ENCODE measurements at regions not wholly inside any gene's neighbourhood (a gene's known extent, or its start where the extent isn't known, plus 50 kb on each side); places are given as distances from the start of the nearest gene placed in this dataset.

DNA sequence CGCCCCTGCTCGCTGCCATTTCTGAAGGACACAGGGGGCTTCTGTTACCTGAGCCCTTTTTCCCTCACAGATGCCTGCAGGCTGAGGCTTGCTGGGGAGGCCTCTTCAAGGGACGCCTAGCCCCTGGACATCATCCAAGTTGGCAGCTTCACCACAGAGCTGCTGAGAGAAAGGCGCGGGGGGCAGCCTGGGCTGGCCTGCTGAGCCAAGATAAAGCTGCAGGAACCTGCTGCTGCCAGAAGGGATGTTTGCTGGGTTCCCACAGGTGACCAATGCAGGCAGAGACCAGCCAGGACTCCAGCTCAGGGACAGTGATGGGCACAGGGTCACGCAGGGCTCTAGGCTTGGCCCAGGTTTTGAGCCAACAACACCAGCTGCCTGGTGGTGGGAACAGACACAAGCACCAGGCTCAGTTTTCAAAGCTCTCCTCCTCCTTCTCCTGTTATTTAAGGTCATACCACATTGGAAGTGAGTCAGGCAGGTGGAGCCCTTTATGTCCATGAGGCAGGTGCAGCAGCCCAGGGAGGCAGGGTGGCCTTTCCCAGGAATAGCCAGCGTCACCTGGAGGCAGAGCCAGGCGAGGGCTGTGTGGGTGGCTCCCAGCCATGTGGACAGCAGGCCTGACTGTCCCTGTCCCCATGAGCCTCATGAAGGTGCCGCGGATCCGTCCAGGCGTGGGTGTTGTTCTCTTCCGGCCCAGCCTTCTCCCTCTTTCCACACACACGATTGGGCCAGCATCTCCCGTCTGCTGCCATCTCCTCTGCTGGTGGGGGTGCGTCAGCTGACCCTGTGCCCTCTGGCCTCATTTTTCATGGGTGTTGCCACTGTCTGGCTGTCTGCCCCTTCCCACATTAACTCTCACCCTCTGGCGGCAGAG lies 515.5 kb upstream of the MYT1L start:
- Histone ChIP-seq H3K27me3 (ENCODE audit: insufficient read depth, low read length) (no peaks in the 10 kb centered on the region), H3K4me3 (ENCODE audit: low read depth, low read length) (no peak overlapping the region), H3K4me1 (ENCODE audit: control insufficient read depth, insufficient read depth, low read length, unreplicated experiment) (no peaks in the 10 kb centered on the region), H2AFZ (ENCODE audit: low read length, unreplicated experiment) (no peak overlapping the region), H3K36me3 (ENCODE audit: insufficient read depth, low read length) (no peaks in the 10 kb centered on the region), H3K27ac (ENCODE audit: low read depth, low read length) (no peak overlapping the region), H3K79me2 (ENCODE audit: control insufficient read depth, insufficient read depth, low read length, unreplicated experiment) (no peaks in the 10 kb centered on the region)

DNA sequence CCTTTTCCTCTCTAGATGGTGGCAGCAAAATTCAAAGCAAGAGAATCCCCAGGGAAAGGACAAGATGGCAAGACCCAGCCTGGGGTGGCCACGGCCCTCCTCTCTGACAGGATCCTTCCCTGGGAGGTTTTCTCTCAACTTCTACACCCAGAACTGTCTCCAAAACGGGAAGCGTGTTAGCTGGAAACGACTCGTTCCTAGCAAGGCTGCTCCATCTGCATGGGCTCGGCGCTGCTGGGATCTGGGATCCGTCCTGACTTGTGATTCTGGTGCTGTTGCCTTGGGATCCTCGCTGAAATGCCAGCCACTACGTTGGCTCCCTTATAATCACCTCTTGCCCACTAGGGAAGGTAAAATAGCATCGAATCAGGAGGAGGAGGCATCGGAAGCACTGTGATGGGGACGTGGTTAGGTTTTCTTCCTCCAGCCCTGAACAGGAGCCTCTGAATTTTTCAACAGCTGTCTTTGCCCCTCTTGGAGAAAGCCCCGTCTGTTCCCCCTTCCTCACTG lies 514.8 kb upstream of the MYT1L start:
- H2AFZ ChIP-seq (ENCODE audit: low read length, unreplicated experiment) = no peak overlapping the region
- no peaks in the 10 kb centered on the region for H3K36me3 ChIP-seq (ENCODE audit: insufficient read depth, low read length)
- no peaks in the 10 kb centered on the region for H3K27me3 ChIP-seq (ENCODE audit: insufficient read depth, low read length)
- no peak overlapping the region for H3K4me3 ChIP-seq (ENCODE audit: low read depth, low read length)
- no peaks in the 10 kb centered on the region for H3K79me2 ChIP-seq (ENCODE audit: control insufficient read depth, insufficient read depth, low read length, unreplicated experiment)
- H3K27ac ChIP-seq (ENCODE audit: low read depth, low read length) = no peak overlapping the region
- no peaks in the 10 kb centered on the region for H3K4me1 ChIP-seq (ENCODE audit: control insufficient read depth, insufficient read depth, low read length, unreplicated experiment)

DNA sequence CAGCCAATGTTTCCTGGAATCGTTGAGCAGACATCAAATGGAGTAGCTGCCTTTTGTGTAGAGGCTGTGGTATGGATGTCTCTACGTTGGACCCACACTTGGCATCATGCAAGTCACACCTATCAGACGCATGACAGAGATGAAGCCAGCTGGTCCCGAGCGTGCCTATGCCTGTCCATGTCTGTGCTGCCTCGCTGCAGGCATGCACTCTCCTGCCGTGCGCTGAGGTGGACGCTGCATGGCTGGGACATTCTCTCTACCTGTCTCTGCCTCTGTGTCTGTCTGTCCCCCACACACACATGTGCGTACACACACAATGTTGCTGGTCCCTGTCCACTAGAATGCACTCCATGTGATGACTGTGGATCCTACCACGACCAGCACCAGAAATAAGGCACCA lies 514.2 kb upstream of the MYT1L start:
- no peak overlapping the region for H3K4me3 ChIP-seq (ENCODE audit: low read depth, low read length)
- no peak overlapping the region for H2AFZ ChIP-seq (ENCODE audit: low read length, unreplicated experiment)
- no peaks in the 10 kb centered on the region for H3K27me3 ChIP-seq (ENCODE audit: insufficient read depth, low read length)
- H3K27ac ChIP-seq (ENCODE audit: low read depth, low read length) = no peak overlapping the region
- no peaks in the 10 kb centered on the region for H3K4me1 ChIP-seq (ENCODE audit: control insufficient read depth, insufficient read depth, low read length, unreplicated experiment)
- no peaks in the 10 kb centered on the region for H3K79me2 ChIP-seq (ENCODE audit: control insufficient read depth, insufficient read depth, low read length, unreplicated experiment)
- no peaks in the 10 kb centered on the region for H3K36me3 ChIP-seq (ENCODE audit: insufficient read depth, low read length)

DNA sequence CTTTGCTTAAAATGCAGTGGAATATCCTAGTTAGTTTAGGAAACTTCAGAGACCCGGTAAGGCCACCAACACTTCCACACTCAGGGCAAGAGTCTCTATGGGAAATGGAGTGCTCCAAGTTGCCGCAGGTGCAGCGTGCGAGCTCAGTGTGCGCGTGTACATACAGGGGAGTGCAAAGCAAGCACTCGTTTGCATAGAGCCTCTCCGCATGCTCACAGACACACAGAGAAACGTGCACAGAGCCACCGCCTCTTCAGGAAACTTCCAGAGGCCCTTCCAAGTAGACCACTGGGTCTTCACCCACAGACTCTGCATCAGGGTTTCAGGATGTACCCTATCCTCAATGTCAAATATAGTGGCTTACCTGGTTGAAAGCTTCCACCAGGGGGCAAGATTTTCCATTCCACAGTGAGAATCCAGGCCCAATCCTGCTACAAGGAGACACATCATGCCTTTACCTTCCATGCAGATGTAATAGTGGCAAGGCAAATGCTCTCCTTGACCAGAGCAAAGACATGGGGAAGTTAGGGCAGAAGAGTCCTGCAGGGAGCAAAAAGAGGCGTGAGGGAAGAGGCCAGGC lies 513.0 kb upstream of the MYT1L start:
- H3K27me3 ChIP-seq (ENCODE audit: insufficient read depth, low read length) = no peaks in the 10 kb centered on the region
- H3K4me3 ChIP-seq (ENCODE audit: low read depth, low read length) = no peak overlapping the region
- no peaks in the 10 kb centered on the region for H3K4me1 ChIP-seq (ENCODE audit: control insufficient read depth, insufficient read depth, low read length, unreplicated experiment)
- H2AFZ ChIP-seq (ENCODE audit: low read length, unreplicated experiment) = no peak overlapping the region
- H3K79me2 ChIP-seq (ENCODE audit: control insufficient read depth, insufficient read depth, low read length, unreplicated experiment) = no peaks in the 10 kb centered on the region
- no peaks in the 10 kb centered on the region for H3K36me3 ChIP-seq (ENCODE audit: insufficient read depth, low read length)
- no peak overlapping the region for H3K27ac ChIP-seq (ENCODE audit: low read depth, low read length)

DNA sequence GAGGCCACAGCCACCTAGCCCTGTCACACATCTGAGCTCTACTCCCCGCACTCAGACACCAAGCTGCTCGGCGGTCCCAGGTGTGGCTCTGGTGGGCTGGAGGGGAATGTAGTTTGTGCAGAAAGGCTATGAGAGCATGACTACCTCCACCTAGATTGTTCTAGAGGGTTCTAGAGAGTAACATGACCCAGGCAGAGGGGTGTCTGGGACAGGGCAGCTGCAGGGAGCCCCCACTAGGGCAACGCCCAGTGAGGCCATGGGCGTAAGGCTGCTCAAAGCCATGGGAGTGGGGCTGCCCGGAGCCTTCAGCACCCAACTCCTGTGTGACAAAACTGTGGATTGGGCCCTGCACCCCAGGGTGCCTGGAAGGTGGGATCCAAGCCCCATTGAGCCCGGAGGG lies 511.4 kb upstream of the MYT1L start:
- H3K79me2 ChIP-seq (ENCODE audit: control insufficient read depth, insufficient read depth, low read length, unreplicated experiment) = no peaks in the 10 kb centered on the region
- no peak overlapping the region for H3K4me3 ChIP-seq (ENCODE audit: low read depth, low read length)
- H3K36me3 ChIP-seq (ENCODE audit: insufficient read depth, low read length) = no peaks in the 10 kb centered on the region
- no peaks in the 10 kb centered on the region for H3K27me3 ChIP-seq (ENCODE audit: insufficient read depth, low read length)
- no peak overlapping the region for H3K27ac ChIP-seq (ENCODE audit: low read depth, low read length)
- no peak overlapping the region for H2AFZ ChIP-seq (ENCODE audit: low read length, unreplicated experiment)
- H3K4me1 ChIP-seq (ENCODE audit: control insufficient read depth, insufficient read depth, low read length, unreplicated experiment) = no peaks in the 10 kb centered on the region

DNA sequence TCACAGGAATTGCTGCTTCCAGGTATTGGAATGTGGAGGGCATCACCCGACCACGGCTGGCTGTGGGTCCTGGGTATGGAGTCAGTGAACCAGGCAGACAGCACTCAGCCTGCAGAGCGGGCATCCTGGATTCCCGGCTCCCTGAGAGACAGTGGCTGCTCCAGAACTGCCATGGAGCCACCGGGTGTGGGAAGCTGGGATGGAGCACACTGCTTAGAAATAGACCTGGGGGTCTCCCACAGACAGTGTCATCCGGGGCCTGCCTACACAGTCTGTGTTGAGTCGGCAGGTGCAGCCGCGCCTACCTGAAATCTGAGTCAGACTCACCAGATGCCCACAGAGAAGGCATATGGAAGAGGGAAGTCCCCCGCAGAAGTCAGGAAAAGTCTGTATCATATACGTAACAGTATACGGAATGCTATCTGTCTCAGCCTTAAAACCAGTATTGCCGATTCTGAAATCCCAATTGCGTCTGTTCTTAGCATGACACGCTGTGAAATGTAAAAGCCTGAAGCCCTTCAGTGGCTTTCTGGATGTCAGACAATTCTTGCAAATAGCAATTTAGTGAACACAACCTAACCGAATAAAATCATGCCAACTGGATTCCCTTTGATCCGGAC lies 509.7 kb upstream of the MYT1L start:
- H2AFZ ChIP-seq (ENCODE audit: low read length, unreplicated experiment) = no peak overlapping the region
- H3K79me2 ChIP-seq (ENCODE audit: control insufficient read depth, insufficient read depth, low read length, unreplicated experiment) = no peaks in the 10 kb centered on the region
- no peak overlapping the region for H3K27ac ChIP-seq (ENCODE audit: low read depth, low read length)
- no peaks in the 10 kb centered on the region for H3K36me3 ChIP-seq (ENCODE audit: insufficient read depth, low read length)
- no peaks in the 10 kb centered on the region for H3K27me3 ChIP-seq (ENCODE audit: insufficient read depth, low read length)
- no peak overlapping the region for H3K4me3 ChIP-seq (ENCODE audit: low read depth, low read length)
- no peaks in the 10 kb centered on the region for H3K4me1 ChIP-seq (ENCODE audit: control insufficient read depth, insufficient read depth, low read length, unreplicated experiment)

DNA sequence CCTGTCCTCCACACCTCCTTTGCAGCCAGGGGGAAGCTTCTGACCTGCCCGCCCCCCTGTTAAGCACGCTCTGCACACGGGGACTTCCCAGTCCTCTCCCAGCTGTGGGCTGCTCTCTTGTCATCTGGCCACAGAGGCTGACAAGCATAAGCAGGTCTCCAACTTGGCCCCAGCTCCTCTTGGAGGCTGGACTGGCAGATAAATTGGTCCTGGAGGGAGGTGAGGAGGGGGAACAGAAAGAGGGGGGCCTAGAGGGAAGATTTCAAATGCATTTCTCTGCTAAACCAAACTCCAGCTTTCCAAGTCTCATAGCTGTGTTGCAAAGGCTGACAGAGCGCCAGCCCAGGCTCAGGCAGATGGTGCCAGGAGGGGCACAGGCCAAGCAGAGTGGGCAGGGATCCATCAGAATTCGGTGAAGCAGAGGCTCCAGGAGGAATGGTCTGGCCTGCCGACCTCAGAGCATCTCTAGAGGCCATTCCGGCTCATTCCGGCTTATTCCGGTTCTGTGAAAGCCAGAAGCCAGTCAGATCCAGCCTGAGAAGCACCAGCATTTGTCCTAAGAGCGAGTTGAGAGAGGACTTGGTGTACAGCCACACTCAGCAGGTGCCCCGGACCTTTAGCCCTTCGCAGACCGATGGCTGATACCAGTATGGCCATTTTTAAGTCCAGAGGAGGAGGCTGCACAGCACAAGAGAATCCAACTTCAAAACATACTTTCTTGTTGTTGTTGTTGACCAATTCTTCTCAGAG lies 508.9 kb upstream of the MYT1L start:
- Histone ChIP-seq H3K4me1 (ENCODE audit: control insufficient read depth, insufficient read depth, low read length, unreplicated experiment) (no peaks in the 10 kb centered on the region), H2AFZ (ENCODE audit: low read length, unreplicated experiment) (no peak overlapping the region), H3K4me3 (ENCODE audit: low read depth, low read length) (no peak overlapping the region), H3K27me3 (ENCODE audit: insufficient read depth, low read length) (no peaks in the 10 kb centered on the region), H3K27ac (ENCODE audit: low read depth, low read length) (no peak overlapping the region), H3K36me3 (ENCODE audit: insufficient read depth, low read length) (no peaks in the 10 kb centered on the region), H3K79me2 (ENCODE audit: control insufficient read depth, insufficient read depth, low read length, unreplicated experiment) (no peaks in the 10 kb centered on the region)

DNA sequence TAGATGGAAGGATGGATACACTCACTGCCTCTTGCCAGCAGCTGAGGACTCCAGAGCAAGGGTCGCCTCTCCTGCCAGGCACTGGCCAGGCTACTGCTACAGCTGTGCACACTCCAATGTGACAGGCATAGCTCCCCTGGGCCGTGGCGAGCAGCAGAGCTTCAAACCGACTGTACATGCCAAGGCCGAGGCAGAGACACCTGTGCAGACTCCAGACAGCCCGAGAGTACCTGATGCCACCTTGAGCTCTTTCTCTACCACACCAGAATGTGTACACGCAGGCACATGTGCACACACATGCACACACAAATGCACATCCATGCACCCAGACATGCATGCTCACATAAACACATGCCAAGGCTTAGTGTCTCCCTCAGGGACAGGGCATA lies 508.3 kb upstream of the MYT1L start:
- H3K79me2 ChIP-seq (ENCODE audit: control insufficient read depth, insufficient read depth, low read length, unreplicated experiment) = no peaks in the 10 kb centered on the region
- H3K36me3 ChIP-seq (ENCODE audit: insufficient read depth, low read length) = no peaks in the 10 kb centered on the region
- H3K4me3 ChIP-seq (ENCODE audit: low read depth, low read length) = no peak overlapping the region
- H3K4me1 ChIP-seq (ENCODE audit: control insufficient read depth, insufficient read depth, low read length, unreplicated experiment) = no peaks in the 10 kb centered on the region
- no peaks in the 10 kb centered on the region for H3K27me3 ChIP-seq (ENCODE audit: insufficient read depth, low read length)
- H3K27ac ChIP-seq (ENCODE audit: low read depth, low read length) = no peak overlapping the region
- H2AFZ ChIP-seq (ENCODE audit: low read length, unreplicated experiment) = no peak overlapping the region

DNA sequence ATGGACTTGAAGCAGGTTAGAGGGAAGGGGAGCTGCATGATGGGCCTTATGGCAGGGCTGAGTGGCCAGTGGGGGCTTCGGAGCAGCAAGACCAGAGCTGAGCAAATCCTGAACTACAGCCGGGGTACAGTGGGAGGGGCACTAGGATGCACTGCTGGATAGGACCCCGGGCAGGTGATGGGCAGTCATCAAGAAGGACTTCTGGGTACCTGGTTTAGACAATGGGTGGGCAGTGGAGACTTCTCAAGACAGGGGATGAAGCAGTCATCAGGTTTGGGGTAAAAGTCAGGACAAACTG lies 507.4 kb upstream of the MYT1L start:
- H3K4me3 ChIP-seq (ENCODE audit: low read depth, low read length) = no peak overlapping the region
- no peaks in the 10 kb centered on the region for H3K79me2 ChIP-seq (ENCODE audit: control insufficient read depth, insufficient read depth, low read length, unreplicated experiment)
- H3K4me1 ChIP-seq (ENCODE audit: control insufficient read depth, insufficient read depth, low read length, unreplicated experiment) = no peaks in the 10 kb centered on the region
- no peaks in the 10 kb centered on the region for H3K36me3 ChIP-seq (ENCODE audit: insufficient read depth, low read length)
- H3K27me3 ChIP-seq (ENCODE audit: insufficient read depth, low read length) = no peaks in the 10 kb centered on the region
- no peak overlapping the region for H3K27ac ChIP-seq (ENCODE audit: low read depth, low read length)
- no peak overlapping the region for H2AFZ ChIP-seq (ENCODE audit: low read length, unreplicated experiment)

DNA sequence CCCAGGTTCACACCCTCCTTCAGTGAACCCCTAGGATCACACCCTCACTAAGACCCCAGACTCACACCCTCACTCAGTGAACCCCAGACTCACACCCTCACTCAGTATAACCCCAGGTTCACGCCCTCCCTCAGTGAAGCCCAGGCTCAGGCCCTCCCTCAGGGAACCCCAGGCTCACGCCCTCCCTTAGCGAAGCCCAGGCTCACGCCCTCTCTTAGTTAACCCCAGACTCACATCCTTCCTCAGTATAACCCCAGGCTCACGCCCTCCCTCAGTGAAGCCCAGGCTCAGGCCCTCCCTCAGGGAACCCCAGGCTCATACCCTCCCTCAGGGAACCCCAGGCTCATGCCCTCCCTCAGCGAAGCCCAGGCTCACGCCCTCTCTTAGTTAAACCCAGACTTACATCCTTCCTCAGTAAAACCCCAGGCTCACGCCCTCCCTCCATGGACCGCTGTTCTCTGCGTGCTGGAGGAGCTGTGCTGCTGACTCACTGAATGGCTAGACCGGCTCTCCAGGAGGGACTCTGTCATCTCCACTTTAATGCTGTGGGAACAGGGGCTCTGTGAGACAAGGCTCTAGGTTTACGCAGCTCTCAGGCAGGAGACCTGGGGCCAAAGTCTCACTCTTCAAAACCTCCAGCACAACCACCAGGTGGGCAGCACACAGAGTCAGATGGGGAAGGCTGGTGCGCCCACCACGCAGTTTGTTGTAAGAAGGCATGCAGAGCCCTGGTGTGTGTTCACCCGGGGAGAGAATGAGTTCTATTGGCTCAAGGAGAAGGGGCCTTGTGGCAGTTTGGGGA lies 506.9 kb upstream of the MYT1L start:
- no peaks in the 10 kb centered on the region for H3K79me2 ChIP-seq (ENCODE audit: control insufficient read depth, insufficient read depth, low read length, unreplicated experiment)
- no peak overlapping the region for H3K27ac ChIP-seq (ENCODE audit: low read depth, low read length)
- no peak overlapping the region for H3K4me3 ChIP-seq (ENCODE audit: low read depth, low read length)
- H3K27me3 ChIP-seq (ENCODE audit: insufficient read depth, low read length) = no peaks in the 10 kb centered on the region
- H3K36me3 ChIP-seq (ENCODE audit: insufficient read depth, low read length) = no peaks in the 10 kb centered on the region
- no peak overlapping the region for H2AFZ ChIP-seq (ENCODE audit: low read length, unreplicated experiment)
- H3K4me1 ChIP-seq (ENCODE audit: control insufficient read depth, insufficient read depth, low read length, unreplicated experiment) = no peaks in the 10 kb centered on the region
